Osteoblast (primary cell): ENCODE measurements at regions not wholly inside any gene's neighbourhood (a gene's known extent, or its start where the extent isn't known, plus 50 kb on each side); places are given as distances from the start of the nearest gene placed in this dataset.

Experiments
- DNase-seq: peaks from one replicate; pipeline ENCODE4 v3.0.0; 2011; ENCODE audit warnings: low spot score, mixed read lengths; ENCODE audit not compliant: insufficient read length; ENCODE audit errors: missing footprints
- H2AFZ ChIP-seq: 2 replicates; pipeline ENCODE4 v1.6.0; 2011; ENCODE audit warnings: mild to moderate bottlenecking, low read length
- H3K27ac ChIP-seq: 2 replicates; pipeline ENCODE4 v1.5.1; 2011; ENCODE audit warnings: mild to moderate bottlenecking, low read depth, low read length, moderate library complexity
- H3K27me3 ChIP-seq: 2 replicates; pipeline ENCODE4 v1.6.0; 2012; ENCODE audit warnings: mild to moderate bottlenecking, control low read depth, inconsistent platforms, low read length, moderate library complexity; ENCODE audit not compliant: insufficient read depth
- H3K36me3 ChIP-seq: 2 replicates; pipeline ENCODE4 v1.5.1; 2011; ENCODE audit warnings: mild to moderate bottlenecking, low read length, control low read depth, moderate library complexity; ENCODE audit not compliant: insufficient read depth
- H3K4me1 ChIP-seq: 2 replicates; pipeline ENCODE4 v1.5.1; 2011; ENCODE audit warnings: mild to moderate bottlenecking, low read length, control low read depth, moderate library complexity; ENCODE audit not compliant: insufficient read depth
- H3K4me2 ChIP-seq: 2 replicates; pipeline ENCODE4 v1.6.0; 2011; ENCODE audit warnings: mild to moderate bottlenecking, low read length; ENCODE audit not compliant: insufficient read depth
- H3K4me3 ChIP-seq: fragments of 200-600 bp; sonication (generic); 3 replicates; pipeline ENCODE4 v1.5.1; 2012; ENCODE audit warnings: mild to moderate bottlenecking, low read length, inconsistent platforms; ENCODE audit not compliant: insufficient read depth
- H3K79me2 ChIP-seq: 2 replicates; pipeline ENCODE4 v1.6.0; 2012; ENCODE audit warnings: mild to moderate bottlenecking, low read length, control low read depth, inconsistent platforms; ENCODE audit not compliant: insufficient read depth
- H3K9me3 ChIP-seq: 2 replicates; pipeline ENCODE4 v1.5.1; 2011; ENCODE audit warnings: low read depth, low read length, control low read depth
- H4K20me1 ChIP-seq: 2 replicates; pipeline ENCODE4 v1.6.0; 2012; ENCODE audit warnings: mild to moderate bottlenecking, low read length, control low read depth; ENCODE audit not compliant: insufficient read depth
- TF ChIP-seq, protein P1 (sequence below): IDR thresholded peaks from 2 replicates; pipeline ENCODE4 v1.5.1; 2011; ENCODE audit warnings: mild to moderate bottlenecking, low read depth, low read length, moderate library complexity; ENCODE audit errors: extremely low read depth

DNA sequence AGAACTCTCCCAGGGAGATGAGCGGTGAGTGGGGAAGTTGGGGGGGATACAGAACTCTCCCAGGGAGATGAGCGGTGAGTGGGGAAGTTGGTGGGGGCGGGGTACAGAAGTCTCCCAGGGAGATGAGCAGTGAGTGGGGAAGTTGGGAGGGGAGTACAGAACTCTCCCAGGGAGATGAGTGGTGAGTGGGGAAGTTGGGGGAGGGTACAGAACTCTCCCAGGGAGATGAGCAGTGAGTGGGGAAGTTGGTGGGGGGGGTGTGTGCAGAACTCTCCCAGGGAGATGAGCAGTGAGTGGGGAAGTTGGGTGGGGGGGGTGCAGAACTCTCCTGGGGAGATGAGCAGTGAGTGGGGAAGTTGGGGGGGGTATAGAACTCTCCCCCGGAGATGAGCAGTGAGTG, 186.5 kb downstream of the SHANK2 start:
- Histone ChIP-seq H3K4me2 (no peak overlapping the region), H3K27me3 (no peaks in the 10 kb centered on the region), H3K9me3 (no peaks in the 10 kb centered on the region), H4K20me1 (no peaks in the 10 kb centered on the region), H3K4me3 (no peak overlapping the region), H3K36me3 (no peaks in the 10 kb centered on the region), H3K4me1 (no peaks in the 10 kb centered on the region), H3K27ac (no peak overlapping the region), H3K79me2 (no peaks in the 10 kb centered on the region), H2AFZ (no peak overlapping the region)
- TF ChIP-seq, protein P1, sequence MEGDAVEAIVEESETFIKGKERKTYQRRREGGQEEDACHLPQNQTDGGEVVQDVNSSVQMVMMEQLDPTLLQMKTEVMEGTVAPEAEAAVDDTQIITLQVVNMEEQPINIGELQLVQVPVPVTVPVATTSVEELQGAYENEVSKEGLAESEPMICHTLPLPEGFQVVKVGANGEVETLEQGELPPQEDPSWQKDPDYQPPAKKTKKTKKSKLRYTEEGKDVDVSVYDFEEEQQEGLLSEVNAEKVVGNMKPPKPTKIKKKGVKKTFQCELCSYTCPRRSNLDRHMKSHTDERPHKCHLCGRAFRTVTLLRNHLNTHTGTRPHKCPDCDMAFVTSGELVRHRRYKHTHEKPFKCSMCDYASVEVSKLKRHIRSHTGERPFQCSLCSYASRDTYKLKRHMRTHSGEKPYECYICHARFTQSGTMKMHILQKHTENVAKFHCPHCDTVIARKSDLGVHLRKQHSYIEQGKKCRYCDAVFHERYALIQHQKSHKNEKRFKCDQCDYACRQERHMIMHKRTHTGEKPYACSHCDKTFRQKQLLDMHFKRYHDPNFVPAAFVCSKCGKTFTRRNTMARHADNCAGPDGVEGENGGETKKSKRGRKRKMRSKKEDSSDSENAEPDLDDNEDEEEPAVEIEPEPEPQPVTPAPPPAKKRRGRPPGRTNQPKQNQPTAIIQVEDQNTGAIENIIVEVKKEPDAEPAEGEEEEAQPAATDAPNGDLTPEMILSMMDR: no peak
- no peak for DNase-seq

DNA sequence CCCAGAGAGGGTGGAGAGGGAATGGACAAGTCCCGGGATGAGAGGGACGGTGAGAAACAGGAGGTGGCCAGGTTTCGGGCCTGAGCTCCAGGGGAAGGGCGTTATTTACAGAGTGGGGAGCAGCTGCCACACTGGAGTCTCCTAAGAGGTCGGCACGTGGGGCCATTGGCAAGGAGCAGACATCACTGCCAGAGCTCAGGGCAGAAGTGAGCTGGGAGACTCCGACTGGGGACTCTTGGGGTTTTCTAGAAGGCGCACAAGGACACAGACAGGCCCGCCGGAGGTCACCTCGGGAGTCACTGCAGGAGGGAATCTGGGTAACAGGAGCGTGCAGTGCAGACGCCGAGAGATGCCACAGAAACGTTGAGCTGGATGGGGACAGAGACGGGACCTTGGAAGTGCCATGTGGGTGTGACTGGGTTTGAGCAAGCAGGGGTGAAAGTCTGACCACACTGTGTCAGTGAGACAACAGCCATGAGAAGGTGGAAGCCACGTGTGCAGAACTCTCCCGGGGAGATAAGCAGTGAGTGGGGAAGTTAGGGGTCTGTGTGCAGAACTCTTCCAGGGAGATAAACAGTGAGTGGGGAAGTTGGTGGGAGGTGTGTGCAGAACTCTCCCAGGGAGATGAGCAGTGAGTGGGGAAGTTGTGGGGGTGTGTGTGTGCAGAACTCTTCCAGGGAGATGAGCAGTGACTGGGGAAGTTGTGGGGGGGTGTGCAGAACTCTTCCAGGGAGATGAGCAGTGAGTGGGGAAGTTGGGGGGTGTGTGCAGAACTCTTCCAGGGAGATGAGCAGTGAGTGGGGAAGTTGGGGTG, 187.5 kb downstream of the SHANK2 start:
- TF ChIP-seq, protein P1: no peak

DNA sequence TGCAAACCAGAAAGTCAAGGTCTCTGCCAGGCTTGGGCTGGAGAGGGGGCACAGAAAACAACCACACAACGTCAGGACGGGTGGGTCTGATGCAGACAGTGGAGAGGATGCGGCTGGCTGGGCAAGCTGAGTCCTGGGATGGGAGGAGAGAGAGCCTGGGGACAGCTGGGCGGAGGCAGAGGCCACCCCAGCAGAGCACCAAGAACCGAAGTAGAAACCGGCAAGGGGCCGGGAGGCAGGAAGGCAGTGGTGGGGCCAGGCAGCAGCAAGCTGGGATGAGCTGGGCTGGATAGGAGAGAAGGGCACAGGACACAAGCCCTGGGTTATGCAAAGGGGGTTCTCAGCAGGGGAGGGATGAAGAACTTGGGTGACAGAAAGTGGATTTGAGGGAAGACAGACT, 188.2 kb downstream of the SHANK2 start:
- Histone ChIP-seq H3K4me1 (no peaks in the 10 kb centered on the region), H3K27ac (no peak overlapping the region), H2AFZ (no peak overlapping the region), H3K4me3 (no peak overlapping the region), H4K20me1 (no peaks in the 10 kb centered on the region), H3K4me2 (no peak overlapping the region), H3K27me3 (no peaks in the 10 kb centered on the region), H3K9me3 (no peaks in the 10 kb centered on the region), H3K36me3 (no peaks in the 10 kb centered on the region), H3K79me2 (no peaks in the 10 kb centered on the region)
- TF ChIP-seq, protein P1: no peak
- no peak for DNase-seq

More for the DNA sequence above, 187.5 kb downstream of the SHANK2 start:
- Histone ChIP-seq H3K4me2 (no peak overlapping the region), H3K4me3 (no peak overlapping the region), H3K27ac (no peak overlapping the region), H3K79me2 (no peaks in the 10 kb centered on the region), H3K27me3 (no peaks in the 10 kb centered on the region), H3K9me3 (no peaks in the 10 kb centered on the region), H2AFZ (no peak overlapping the region), H3K36me3 (no peaks in the 10 kb centered on the region), H4K20me1 (no peaks in the 10 kb centered on the region), H3K4me1 (no peaks in the 10 kb centered on the region)
- DNase-seq: no peak

DNA sequence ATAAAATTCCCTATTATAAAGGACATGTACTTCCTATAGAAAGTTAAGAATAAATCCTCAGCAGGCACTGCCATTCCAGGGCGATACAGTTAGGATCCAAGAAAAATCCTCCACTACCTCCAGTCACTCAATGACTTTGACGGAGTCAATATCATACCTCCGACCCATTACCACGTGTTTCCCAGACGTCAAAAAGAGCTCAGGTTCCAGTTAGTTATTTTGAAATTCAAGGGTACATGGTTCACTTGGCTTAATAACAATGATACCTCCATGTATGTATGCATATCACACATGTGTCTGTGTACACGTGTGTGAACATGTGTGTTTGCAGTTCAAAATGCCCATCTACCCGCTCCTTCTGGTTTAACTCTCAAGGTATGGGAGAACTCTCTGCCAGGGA, 189.2 kb downstream of the SHANK2 start:
- DNase-seq: no peak
- no peaks in the 10 kb centered on the region for H3K27me3 ChIP-seq
- H3K9me3 ChIP-seq: no peaks in the 10 kb centered on the region
- no peaks in the 10 kb centered on the region for H3K4me1 ChIP-seq
- no peaks in the 10 kb centered on the region for H4K20me1 ChIP-seq
- no peaks in the 10 kb centered on the region for H3K79me2 ChIP-seq
- no peak overlapping the region for H3K27ac ChIP-seq
- no peak overlapping the region for H2AFZ ChIP-seq
- H3K4me3 ChIP-seq: no peak overlapping the region
- TF ChIP-seq, protein P1: no peak
- no peak overlapping the region for H3K4me2 ChIP-seq
- H3K36me3 ChIP-seq: no peaks in the 10 kb centered on the region
